ENCODE measurements at regions not wholly inside any gene's neighbourhood (a gene's known extent, or its start where the extent isn't known, plus 50 kb on each side); places are given as distances from the start of the nearest gene placed in this dataset.

- no peak overlapping the region for H3K27ac Mint-ChIP-seq
- no peaks in the 10 kb centered on the region for H3K27me3 Mint-ChIP-seq (ENCODE audit: insufficient read depth)
- H3K4me3 Mint-ChIP-seq, result no peak overlapping the region
- no peak for DNase-seq (ENCODE audit: low spot score)
- no peaks in the 10 kb centered on the region for H3K36me3 Mint-ChIP-seq (ENCODE audit: low read depth)
- H3K9me3 Mint-ChIP-seq, result no peaks in the 10 kb centered on the region
- H3K4me1 Mint-ChIP-seq (ENCODE audit: low read depth), result no peaks in the 10 kb centered on the region
- intact Hi-C loops (cut with micrococcal nuclease), result no loop called here
These were observed 104.3 kb upstream of the SDK2 start for GRCh38 chr17:73748508-73748907.

DNA sequence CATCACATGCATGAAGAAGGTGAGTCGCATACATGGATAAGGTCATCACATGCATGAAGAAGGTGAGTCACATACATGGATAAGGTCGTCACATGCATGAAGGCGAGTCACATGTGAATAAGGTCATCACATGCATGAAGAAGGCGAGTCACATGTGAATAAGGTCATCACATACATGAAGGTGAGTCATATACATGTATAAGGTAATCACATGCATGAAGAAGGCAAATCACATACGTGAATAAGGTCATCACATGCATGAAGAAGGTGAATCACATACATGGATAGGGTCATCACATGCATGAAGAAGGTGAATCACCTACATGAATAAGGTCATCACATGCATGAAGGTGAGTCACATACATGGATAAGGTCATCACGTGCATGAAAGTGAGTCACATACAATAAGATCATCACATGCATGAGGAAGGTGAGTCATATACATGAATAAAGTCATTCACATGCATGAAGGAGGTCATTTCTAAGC is 105.1 kb upstream of the SDK2 start:
- no peak overlapping the region for H3K27ac Mint-ChIP-seq
- intact Hi-C loops (cut with micrococcal nuclease), result no loop called here
- no peaks in the 10 kb centered on the region for H3K27me3 Mint-ChIP-seq (ENCODE audit: insufficient read depth)
- no peak for DNase-seq (ENCODE audit: low spot score)
- no peaks in the 10 kb centered on the region for H3K4me1 Mint-ChIP-seq (ENCODE audit: low read depth)
- no peaks in the 10 kb centered on the region for H3K9me3 Mint-ChIP-seq
- H3K36me3 Mint-ChIP-seq (ENCODE audit: low read depth), result no peaks in the 10 kb centered on the region
- no peak overlapping the region for H3K4me3 Mint-ChIP-seq

GRCh38 chr17:73749928-73750605 is 105.8 kb upstream of the SDK2 start:
- Mint-ChIP-seq H3K4me1 (ENCODE audit: low read depth) (no peaks in the 10 kb centered on the region), H3K27me3 (ENCODE audit: insufficient read depth) (no peaks in the 10 kb centered on the region), H3K36me3 (ENCODE audit: low read depth) (no peaks in the 10 kb centered on the region), H3K27ac (no peak overlapping the region), H3K4me3 (no peak overlapping the region), H3K9me3 (no peaks in the 10 kb centered on the region)
- intact Hi-C loops (cut with micrococcal nuclease), result no loop called here
- no peak for DNase-seq (ENCODE audit: low spot score)

DNA sequence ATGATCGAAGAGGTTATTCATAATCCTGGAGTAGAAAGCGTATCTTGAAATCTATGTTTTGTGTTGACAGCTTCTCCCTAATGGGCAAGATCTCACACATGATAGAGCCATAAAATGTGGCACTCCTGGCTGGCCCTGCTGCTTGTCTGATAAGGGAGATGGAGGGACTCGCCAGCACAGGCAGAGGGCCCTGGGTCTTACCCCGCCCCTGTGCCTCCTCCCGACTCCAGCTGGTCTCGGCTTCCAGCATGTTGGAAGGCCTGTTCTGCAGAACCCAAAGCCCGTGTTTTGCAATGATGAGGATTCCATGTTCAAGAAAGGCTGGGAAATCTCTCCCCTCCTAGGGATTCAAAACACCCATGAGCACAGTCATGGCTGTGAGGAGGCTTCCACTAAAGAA is 106.7 kb upstream of the SDK2 start:
- DNase-seq (ENCODE audit: low spot score), result no peak
- Mint-ChIP-seq H3K9me3 (no peaks in the 10 kb centered on the region), H3K27me3 (ENCODE audit: insufficient read depth) (no peaks in the 10 kb centered on the region), H3K36me3 (ENCODE audit: low read depth) (no peaks in the 10 kb centered on the region), H3K4me3 (no peak overlapping the region), H3K27ac (no peak overlapping the region), H3K4me1 (ENCODE audit: low read depth) (no peaks in the 10 kb centered on the region)
- intact Hi-C loops (cut with micrococcal nuclease), result no loop called here

DNA sequence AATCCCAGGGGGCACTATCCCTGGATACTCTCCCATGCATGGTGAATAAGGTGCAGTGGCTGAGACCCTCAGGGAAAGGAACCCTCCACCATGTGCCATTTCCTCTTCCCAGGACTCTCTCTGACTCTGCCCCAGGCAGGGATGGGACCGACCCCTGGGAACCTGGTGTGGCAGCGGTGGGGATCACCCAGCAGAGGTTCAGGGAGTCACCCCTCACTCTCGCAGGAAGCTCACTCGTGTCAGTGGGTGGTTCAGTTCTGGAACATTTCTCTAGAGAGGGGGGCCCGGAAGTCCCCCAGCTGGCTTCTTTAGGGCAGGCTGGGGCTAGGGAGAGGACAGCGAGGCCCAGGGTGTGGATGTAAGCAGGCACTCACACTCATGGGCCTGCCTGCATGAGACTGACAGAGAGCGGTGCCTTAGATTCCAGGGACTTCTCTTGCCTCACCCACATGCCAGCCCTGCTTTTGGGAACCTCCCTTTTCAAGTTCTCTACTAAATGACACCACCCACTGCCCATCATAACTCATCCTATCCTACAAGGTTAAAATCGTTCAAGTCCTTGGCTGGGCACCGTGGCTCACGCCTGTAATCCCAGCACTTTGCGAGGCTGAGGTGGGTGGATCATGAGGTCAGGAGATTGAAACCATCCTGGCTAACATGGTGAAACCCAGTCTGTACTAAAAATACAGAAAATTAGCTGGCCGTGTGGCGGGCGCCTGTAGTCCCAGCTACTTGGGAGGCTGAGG is 109.7 kb upstream of the SDK2 start:
- H3K4me1 Mint-ChIP-seq (ENCODE audit: low read depth), result no peaks in the 10 kb centered on the region

DNA sequence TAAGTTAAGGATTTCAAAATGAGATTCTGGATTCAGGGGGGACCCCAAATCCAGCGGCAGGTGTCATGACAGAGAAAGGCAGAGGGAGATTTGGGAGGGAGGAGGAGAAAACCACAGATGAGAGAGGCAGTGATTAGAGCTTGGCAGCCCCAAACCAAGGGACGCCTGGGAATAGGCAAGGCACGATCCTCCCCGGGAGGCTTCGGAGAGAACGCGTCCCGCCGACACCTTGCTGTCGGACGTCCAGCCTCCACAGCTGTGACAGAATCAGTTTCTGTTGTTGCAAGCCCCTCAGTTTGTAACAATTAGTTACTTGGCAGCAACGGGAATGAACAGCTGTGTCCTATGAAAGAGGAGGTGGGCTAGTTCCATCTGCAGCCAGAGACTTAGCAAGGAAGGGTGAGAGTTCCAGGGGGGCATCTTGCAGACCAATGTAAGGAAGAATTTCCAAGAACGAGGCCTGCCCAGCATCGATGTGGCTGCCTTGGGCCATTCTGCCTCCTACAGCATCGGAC is 110.7 kb upstream of the SDK2 start:
- H3K4me3 Mint-ChIP-seq, result no peak overlapping the region
- intact Hi-C loops (cut with micrococcal nuclease), result no loop called here
- no peak overlapping the region for H3K27ac Mint-ChIP-seq
- no peaks in the 10 kb centered on the region for H3K36me3 Mint-ChIP-seq (ENCODE audit: low read depth)
- no peaks in the 10 kb centered on the region for H3K4me1 Mint-ChIP-seq (ENCODE audit: low read depth)
- H3K27me3 Mint-ChIP-seq (ENCODE audit: insufficient read depth), result no peaks in the 10 kb centered on the region
- DNase-seq (ENCODE audit: low spot score), result no peak
- no peaks in the 10 kb centered on the region for H3K9me3 Mint-ChIP-seq

More for the DNA sequence above, 109.7 kb upstream of the SDK2 start:
- no peak for DNase-seq (ENCODE audit: low spot score)
- Mint-ChIP-seq H3K27me3 (ENCODE audit: insufficient read depth) (no peaks in the 10 kb centered on the region), H3K9me3 (no peaks in the 10 kb centered on the region), H3K27ac (no peak overlapping the region), H3K36me3 (ENCODE audit: low read depth) (no peaks in the 10 kb centered on the region), H3K4me3 (no peak overlapping the region)
- intact Hi-C loops (cut with micrococcal nuclease), result no loop called here

GRCh38 chr17:73757420-73757819 is 113.2 kb upstream of the SDK2 start:
- Mint-ChIP-seq H3K27me3 (ENCODE audit: insufficient read depth) (peaks cover 2% of the 10 kb centered on the region), H3K27ac (no peak overlapping the region), H3K4me1 (ENCODE audit: low read depth) (no peaks in the 10 kb centered on the region), H3K9me3 (no peaks in the 10 kb centered on the region), H3K36me3 (ENCODE audit: low read depth) (no peaks in the 10 kb centered on the region), H3K4me3 (no peak overlapping the region)
- no peak for DNase-seq (ENCODE audit: low spot score)
- intact Hi-C loops (cut with micrococcal nuclease), result no loop called here

GRCh38 chr17:73758245-73758644 is 114.0 kb upstream of the SDK2 start:
- no peak for DNase-seq (ENCODE audit: low spot score)
- Mint-ChIP-seq H3K36me3 (ENCODE audit: low read depth) (no peaks in the 10 kb centered on the region), H3K9me3 (no peaks in the 10 kb centered on the region), H3K4me1 (ENCODE audit: low read depth) (no peaks in the 10 kb centered on the region), H3K27me3 (ENCODE audit: insufficient read depth) (peaks cover 2% of the 10 kb centered on the region), H3K4me3 (no peak overlapping the region), H3K27ac (no peak overlapping the region)
- intact Hi-C loops (cut with micrococcal nuclease), result no loop called here

GRCh38 chr17:73759324-73759723 is 115.1 kb upstream of the SDK2 start:
- Mint-ChIP-seq H3K27ac (no peak overlapping the region), H3K9me3 (no peaks in the 10 kb centered on the region), H3K36me3 (ENCODE audit: low read depth) (no peaks in the 10 kb centered on the region), H3K4me3 (no peak overlapping the region), H3K27me3 (ENCODE audit: insufficient read depth) (peaks cover 2% of the 10 kb centered on the region), H3K4me1 (ENCODE audit: low read depth) (no peaks in the 10 kb centered on the region)
- intact Hi-C loops (cut with micrococcal nuclease), result no loop called here
- no peak for DNase-seq (ENCODE audit: low spot score)

DNA sequence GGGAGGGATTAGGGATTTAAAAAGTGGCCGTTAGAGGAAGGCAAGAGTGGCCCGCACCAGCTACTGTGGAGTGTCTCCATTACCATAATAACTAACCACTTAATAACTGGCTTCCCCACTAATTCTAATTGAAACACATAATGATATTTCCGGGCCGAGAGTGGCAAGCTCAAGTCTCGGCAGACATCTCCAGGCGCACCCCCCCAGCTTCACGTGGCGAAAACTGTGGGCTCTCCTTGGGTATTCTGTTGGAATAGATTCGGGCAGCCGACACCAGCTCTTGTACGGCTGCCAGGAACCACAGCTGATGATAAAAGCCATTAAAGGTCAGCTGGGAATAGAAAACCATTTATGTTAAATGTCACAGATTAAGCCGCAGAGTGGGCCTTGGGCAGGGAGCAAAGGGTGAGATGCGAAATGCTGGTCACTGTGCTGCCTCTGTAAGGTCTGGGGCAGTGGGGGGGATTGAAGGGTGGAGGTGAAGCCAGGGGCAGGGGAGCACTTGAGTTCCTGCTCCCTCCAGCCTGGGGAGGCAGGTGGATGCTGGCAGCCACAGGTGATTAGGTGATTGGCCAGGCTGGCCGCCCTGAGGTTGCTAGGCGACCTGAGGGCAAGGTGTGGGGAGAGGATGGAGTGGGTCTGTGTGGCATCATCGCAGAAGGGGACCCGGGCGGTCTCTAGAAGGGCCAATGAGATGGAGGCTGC is 115.6 kb upstream of the SDK2 start:
- Mint-ChIP-seq H3K4me1 (ENCODE audit: low read depth) (no peaks in the 10 kb centered on the region), H3K36me3 (ENCODE audit: low read depth) (no peaks in the 10 kb centered on the region), H3K27ac (no peak overlapping the region), H3K4me3 (no peak overlapping the region), H3K27me3 (ENCODE audit: insufficient read depth) (peaks cover 2% of the 10 kb centered on the region), H3K9me3 (no peaks in the 10 kb centered on the region)
- no peak for DNase-seq (ENCODE audit: low spot score)
- intact Hi-C loops (cut with micrococcal nuclease), result no loop called here

DNA sequence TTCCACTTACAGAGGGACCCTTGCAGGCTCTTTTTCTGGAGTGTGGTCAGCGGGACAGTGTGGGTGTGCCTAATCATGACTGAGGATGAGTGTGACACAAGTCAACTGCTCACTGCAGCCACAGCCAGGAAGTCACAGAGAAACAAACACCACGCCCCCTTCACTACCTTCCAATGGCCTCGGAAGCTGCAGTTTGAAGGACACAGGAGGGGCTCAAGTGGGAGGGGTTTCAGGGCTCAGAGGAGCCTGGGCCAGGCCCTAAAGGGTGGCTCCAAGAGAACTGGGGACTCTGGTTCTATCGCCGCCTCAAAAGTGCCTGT is 116.2 kb upstream of the SDK2 start:
- DNase-seq (ENCODE audit: low spot score), result no peak
- H3K4me3 Mint-ChIP-seq, result no peak overlapping the region

DNA sequence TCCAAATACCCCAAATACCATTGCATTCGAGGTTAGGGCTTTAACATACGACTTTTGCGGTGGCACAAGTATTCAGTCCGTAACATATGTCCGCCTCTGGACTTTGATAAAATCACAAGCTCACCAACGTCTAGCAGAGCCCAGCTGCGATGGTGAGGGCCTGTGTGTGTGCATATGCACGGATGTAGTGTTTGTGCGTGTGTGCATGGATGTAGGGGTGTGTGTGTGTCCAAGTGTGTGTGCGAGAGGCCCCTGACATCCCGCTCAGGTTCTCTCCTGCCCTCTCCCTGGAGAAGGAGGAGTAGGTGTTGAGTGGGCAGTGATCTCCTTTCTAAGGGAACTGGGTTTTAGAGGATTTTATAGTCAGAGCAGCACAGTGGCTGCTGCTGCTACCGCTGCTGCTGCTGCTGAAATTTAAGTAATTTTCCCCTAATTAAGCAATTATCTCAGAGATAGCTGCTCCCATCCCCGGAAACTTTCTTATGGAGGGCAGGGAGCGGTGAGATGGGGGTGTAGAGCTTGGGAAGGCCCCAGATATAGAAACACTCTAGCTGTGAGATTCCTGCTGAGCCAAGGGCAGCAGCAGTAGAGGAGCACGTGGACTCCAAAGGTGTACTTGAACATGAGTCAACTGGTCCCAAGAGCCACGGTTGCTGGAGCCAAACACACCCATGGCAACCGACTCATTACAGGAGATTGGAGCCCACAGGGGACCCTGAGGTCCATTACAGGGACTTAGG is 121.7 kb upstream of the SDK2 start:
- H3K9me3 Mint-ChIP-seq, result no peaks in the 10 kb centered on the region
- H3K27ac Mint-ChIP-seq, result no peak overlapping the region
- intact Hi-C loops (cut with micrococcal nuclease), result no loop called here
- H3K4me3 Mint-ChIP-seq, result no peak overlapping the region
- DNase-seq (ENCODE audit: low spot score), result no peak
- H3K36me3 Mint-ChIP-seq (ENCODE audit: low read depth), result no peaks in the 10 kb centered on the region
- peaks cover 7% of the 10 kb centered on the region for H3K27me3 Mint-ChIP-seq (ENCODE audit: insufficient read depth)
- no peaks in the 10 kb centered on the region for H3K4me1 Mint-ChIP-seq (ENCODE audit: low read depth)

More for the DNA sequence above, 116.2 kb upstream of the SDK2 start:
- Mint-ChIP-seq H3K27ac (no peak overlapping the region), H3K9me3 (no peaks in the 10 kb centered on the region), H3K4me1 (ENCODE audit: low read depth) (no peaks in the 10 kb centered on the region), H3K27me3 (ENCODE audit: insufficient read depth) (peaks cover 2% of the 10 kb centered on the region), H3K36me3 (ENCODE audit: low read depth) (no peaks in the 10 kb centered on the region)
- intact Hi-C loops (cut with micrococcal nuclease), result no loop called here
